GM21576 (cell line): ENCODE measurements at regions not wholly inside any gene's neighbourhood (a gene's known extent, or its start where the extent isn't known, plus 50 kb on each side); places are given as distances from the start of the nearest gene placed in this dataset.
"Not testable (repeated sequence)": the region's sequence is repeated elsewhere in the genome, so short reads cannot be mapped to it uniquely, and the experiment has no call there.

Source experiments
- ATAC-seq: cut with Tn5 transposase; IDR thresholded peaks from one replicate; pipeline ENCODE4 v1.9.1; 2021; ENCODE audit warnings: mild to moderate bottlenecking, moderate library complexity; ENCODE audit not compliant: unreplicated experiment

DNA sequence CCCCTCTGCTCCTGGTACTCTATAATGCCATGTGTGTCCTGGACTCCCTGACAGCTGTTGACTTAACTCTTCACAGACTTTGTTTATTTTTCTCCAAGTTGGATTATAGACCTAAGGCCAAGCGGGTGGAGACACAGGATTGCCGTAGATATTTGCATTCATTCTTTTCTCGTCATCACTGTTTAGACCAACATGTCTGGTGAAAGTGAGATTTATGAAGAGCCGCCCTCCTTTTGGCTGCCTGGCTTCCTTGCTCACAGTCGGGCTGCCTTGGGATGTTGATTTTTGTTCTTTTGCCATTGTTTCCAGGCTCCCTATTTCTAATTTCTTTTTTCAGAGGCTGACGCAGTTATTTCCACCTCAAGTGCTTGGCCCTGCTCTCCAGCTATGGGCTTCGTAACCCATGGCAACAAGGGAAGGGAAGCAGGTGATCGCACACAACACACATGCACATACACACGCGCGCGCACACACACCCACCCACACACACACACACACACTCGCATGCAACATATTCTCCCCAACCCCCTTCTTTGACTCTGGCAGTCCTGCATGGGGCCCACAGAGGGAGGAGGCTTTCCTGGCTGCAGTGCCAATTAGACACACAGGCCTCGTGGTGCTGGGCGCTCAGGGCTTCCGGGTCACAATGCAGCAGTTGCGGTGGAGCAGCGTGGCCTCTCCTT, 296.5 kb downstream of the MTX2 start:
- no peak for ATAC-seq

- ATAC-seq: no peak
Measured at GRCh38 chr2:176566496-176566895, 297.3 kb downstream of the MTX2 start.

- ATAC-seq: no peak
Measured at GRCh38 chr2:176566961-176567360, 297.7 kb downstream of the MTX2 start.

- no peak for ATAC-seq
Measured at GRCh38 chr2:176567361-176567760, 298.1 kb downstream of the MTX2 start.

DNA sequence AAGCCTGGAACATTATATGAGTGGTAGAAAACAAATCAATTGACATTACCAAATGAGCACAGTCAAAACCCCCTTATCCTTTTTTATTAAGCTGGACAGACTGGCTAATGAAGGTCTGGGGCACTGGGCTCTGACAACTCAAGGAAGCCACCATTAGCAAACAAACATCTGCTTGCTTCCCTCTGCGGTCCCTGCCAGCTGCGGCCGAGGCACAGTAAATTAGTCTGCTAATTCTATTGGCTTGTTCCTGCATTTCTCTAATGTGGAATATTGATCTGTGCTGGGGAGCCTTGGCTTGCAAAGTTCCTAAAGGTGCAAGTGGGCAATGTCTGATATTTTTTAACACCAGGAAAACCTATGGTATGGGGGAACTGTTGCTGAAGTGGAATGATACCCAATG, 300.3 kb downstream of the MTX2 start:
- no peak for ATAC-seq

- no peak for ATAC-seq
Measured at GRCh38 chr2:176573612-176574483, 304.6 kb downstream of the MTX2 start.

GRCh38 chr2:176574484-176575236, 305.4 kb downstream of the MTX2 start:
- ATAC-seq: no peak

GRCh38 chr2:176575237-176575744, 306.0 kb downstream of the MTX2 start:
- no peak for ATAC-seq

DNA sequence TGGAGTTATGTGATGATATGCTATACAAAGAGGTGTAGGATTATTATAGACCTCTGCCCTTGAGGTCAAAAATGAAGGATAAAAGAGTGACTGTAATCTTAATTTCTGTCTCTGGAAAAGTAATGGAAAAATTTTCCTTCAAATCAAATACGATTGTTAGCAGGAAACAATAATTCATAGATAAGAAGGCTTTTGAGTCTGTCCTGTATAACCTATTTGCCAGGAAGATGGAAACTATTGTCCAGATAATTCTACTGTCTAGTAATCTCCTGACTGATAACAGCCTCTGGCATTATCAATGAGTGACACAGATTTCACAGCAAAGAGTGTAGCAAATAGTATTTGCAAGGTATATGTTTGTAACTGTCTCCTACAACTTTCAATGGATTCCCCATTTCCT, 307.8 kb downstream of the MTX2 start:
- no peak for ATAC-seq

DNA sequence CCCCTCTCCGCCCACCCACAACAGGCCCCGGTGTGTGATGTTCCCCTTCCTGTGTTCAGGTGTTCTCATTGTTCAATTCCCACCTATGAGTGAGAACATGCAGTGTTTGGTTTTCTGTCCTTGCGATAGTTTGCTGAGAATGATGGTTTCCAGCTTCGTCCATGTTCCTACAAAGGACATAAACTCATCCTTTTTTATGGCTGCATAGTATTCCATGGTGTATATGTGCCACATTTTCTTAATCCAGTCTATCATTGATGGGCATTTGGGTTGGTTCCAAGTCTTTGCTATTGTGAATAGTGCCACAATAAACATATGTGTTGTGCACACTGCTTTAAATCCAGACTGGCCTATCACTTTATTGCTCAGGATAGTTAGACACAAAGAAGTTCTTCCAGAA, 309.1 kb downstream of the MTX2 start:
- not testable (repeated sequence) for ATAC-seq

- no peak for ATAC-seq
Measured at GRCh38 chr2:176579608-176580007, 310.4 kb downstream of the MTX2 start.

GRCh38 chr2:176581557-176582165, 312.4 kb downstream of the MTX2 start:
- no peak for ATAC-seq

GRCh38 chr2:176582176-176582575, 312.9 kb downstream of the MTX2 start:
- ATAC-seq: no peak

DNA sequence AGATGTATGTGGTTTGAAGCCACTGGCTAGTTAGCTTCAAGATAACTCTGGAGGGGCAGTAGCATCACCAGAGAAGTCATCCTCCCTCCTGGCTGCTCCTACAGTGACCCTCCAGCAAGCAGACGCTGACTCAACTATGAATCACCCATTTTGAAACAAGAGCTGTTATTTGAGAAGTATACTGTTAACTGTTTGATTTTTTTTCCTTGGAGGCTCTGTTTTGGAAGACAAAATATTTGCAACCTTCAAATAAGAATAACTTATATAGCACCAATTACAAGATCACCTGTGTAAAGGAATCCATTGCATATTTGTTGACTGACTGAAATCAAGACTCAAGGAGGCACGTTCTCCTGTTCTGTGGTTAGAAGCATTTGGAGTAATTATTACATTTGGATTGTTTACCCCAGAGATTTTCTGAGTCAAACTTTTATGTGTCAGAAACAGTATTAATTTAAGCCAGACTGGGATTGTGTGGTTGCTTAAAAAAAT, 313.8 kb downstream of the MTX2 start:
- no peak for ATAC-seq

DNA sequence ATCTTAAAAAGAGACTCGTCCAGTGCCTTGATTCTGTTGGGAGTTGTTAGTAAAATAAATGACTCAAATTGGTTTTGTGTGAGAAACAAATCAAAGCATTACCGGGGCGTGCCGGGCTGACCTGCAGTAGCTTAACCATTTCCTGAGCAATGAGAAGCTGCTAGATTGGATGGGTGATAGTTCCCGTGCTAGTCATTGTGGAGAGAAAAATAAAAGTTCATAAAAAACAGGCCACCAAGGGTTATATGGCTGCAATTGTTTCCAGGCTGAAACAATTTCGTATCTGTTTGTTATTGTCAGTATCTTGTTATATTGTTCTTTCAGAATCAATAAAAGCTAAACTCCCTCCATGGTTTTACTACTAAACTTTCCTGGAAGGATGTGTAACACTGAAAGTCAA, 314.4 kb downstream of the MTX2 start:
- no peak for ATAC-seq

DNA sequence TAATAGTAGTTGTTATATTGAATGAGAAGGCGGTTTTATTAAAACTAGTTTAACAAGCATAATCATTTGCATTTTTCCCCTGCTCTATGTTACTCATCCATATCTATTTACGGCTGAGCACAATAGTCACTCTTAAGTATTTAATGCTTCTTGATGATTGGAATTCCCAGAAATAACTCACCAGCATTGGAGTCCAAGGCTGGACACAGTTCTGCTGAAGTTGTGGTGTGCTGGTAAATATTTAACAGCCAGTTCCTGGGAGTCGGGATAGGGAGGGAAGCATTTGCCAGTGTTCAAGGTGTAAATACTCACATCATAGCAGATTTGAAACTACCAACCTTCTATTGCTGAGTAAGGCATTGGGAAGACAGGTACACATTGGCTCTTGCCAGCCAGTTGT, 315.1 kb downstream of the MTX2 start:
- ATAC-seq: no peak

GRCh38 chr2:176585291-176585690, 316.0 kb downstream of the MTX2 start:
- no peak for ATAC-seq

DNA sequence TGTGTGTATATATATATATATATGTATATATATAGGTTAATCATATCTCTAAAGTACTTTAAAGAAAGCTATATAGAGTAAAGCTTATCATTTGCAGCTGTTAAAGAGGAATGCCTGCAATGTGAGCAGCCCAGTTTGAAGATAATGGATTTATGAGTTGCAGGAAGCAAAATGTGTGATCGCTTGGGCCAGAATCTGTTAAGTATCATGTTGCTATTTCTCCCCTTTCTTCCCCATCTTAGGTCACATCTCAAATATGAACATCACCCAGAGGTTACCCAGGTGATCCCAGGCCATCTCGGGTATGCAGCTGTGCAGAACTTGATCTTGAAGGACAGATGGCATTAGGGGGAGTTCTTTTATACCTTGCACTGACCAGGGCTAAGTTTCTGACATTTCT, 316.5 kb downstream of the MTX2 start:
- no peak for ATAC-seq

DNA sequence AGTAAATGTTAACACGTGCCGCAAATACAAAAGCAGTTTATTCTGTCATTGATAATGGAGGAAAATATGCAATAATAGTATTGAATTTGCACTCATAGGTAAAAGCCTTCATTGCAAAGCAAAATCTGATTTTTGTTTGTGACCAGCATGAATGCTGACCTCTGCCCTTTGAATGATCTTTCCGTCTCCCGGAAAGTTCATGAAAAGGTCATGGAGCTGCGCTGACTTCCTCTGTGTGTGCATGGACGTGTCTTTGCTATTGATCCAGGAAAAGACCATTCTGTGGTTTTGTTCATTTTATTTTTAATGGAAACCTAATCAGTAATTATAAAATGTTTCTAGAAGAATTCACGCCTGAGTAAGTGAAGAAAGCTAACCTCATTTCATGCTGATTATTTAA, 320.0 kb downstream of the MTX2 start:
- ATAC-seq: no peak

- no peak for ATAC-seq
Measured at GRCh38 chr2:176589825-176590440, 320.7 kb downstream of the MTX2 start.
